ENCODE measurements at regions not wholly inside any gene's neighbourhood (a gene's known extent, or its start where the extent isn't known, plus 50 kb on each side); places are given as distances from the start of the nearest gene placed in this dataset.

GRCh38 chr6:128694303-128695009 lies 174.1 kb upstream of the PTPRK start:
- TF ChIP-seq CTCF (IDR thresholded peaks at IDR 0.05), result no peak

- no peak for TF ChIP-seq CTCF (IDR thresholded peaks at IDR 0.05)
Measured at GRCh38 chr6:128690063-128690462, 169.7 kb upstream of the PTPRK start.

GRCh38 chr6:128686084-128686483 lies 165.7 kb upstream of the PTPRK start:
- TF ChIP-seq CTCF (IDR thresholded peaks at IDR 0.05), result no peak

- no peak for TF ChIP-seq CTCF (IDR thresholded peaks at IDR 0.05)
Measured at GRCh38 chr6:128676456-128676855, 156.1 kb upstream of the PTPRK start.

- no peak for TF ChIP-seq CTCF (IDR thresholded peaks at IDR 0.05)
Measured at GRCh38 chr6:128672023-128672422, 151.6 kb upstream of the PTPRK start.

GRCh38 chr6:128667339-128667858 lies 147.0 kb upstream of the PTPRK start:
- TF ChIP-seq CTCF (IDR thresholded peaks at IDR 0.05), result no peak

GRCh38 chr6:128666405-128666804 lies 146.0 kb upstream of the PTPRK start:
- TF ChIP-seq CTCF (IDR thresholded peaks at IDR 0.05), result no peak

Data from LNCAP (cell line).